Transverse colon (tissue), 3 donors: ENCODE measurements at regions not wholly inside any gene's neighbourhood (a gene's known extent, or its start where the extent isn't known, plus 50 kb on each side); places are given as distances from the start of the nearest gene placed in this dataset.

ENCODE experiments used
- EP300 ChIP-seq: sonication (generic); formaldehyde crosslinking; IDR thresholded peaks from one replicate; pipeline ENCODE4 v1.6.1; 2017; ENCODE audit warnings: antibody characterized with exemption, low read depth
- POLR2A ChIP-seq: fragments of 450-650 bp; IDR thresholded peaks from one replicate; pipeline ENCODE4 v1.6.1; 2016; ENCODE audit warnings: antibody characterized with exemption, mild to moderate bottlenecking, moderate library complexity
- TF ChIP-seq, protein P1 (sequence below), 5 experiments: fragments of 200-600 bp in 3 of 5; fragments of 450-650 bp in 2 of 5; sonication (generic) in 3 of 5; IDR thresholded peaks; 1 replicate in 2 of 5; 2 replicates in 3 of 5; pipeline ENCODE4 v1.5.1; 2016 to 2017; ENCODE audit warnings: antibody characterized with exemption in 5 of 5, inconsistent platforms in 3 of 5, mild to moderate bottlenecking in 2 of 5, moderate library complexity in 1 of 5

DNA sequence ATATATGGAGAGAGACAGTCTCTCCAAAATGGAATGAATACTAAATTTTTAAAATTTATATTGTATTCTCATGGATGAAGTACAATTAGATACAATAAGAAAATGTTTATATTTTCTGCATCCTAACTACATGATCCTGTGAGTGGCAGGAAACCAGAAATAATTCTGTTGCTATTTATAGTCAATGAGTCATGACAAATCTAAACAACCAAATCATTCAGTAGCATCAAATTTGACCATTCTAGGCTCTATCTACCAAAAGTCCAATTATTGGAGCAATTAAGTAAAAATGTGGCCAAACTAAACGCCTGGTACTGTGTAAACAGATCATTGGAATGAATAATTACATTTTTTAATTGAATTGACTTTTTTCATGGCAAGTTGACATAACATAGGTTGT is 959.8 kb downstream of the EPHA7 start:
- TF ChIP-seq EP300 (no peak), POLR2A (no peak)
- TF ChIP-seq, protein P1, sequence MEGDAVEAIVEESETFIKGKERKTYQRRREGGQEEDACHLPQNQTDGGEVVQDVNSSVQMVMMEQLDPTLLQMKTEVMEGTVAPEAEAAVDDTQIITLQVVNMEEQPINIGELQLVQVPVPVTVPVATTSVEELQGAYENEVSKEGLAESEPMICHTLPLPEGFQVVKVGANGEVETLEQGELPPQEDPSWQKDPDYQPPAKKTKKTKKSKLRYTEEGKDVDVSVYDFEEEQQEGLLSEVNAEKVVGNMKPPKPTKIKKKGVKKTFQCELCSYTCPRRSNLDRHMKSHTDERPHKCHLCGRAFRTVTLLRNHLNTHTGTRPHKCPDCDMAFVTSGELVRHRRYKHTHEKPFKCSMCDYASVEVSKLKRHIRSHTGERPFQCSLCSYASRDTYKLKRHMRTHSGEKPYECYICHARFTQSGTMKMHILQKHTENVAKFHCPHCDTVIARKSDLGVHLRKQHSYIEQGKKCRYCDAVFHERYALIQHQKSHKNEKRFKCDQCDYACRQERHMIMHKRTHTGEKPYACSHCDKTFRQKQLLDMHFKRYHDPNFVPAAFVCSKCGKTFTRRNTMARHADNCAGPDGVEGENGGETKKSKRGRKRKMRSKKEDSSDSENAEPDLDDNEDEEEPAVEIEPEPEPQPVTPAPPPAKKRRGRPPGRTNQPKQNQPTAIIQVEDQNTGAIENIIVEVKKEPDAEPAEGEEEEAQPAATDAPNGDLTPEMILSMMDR (IDR thresholded peaks at IDR 0.05) = no peak
